ENCODE measurements at regions not wholly inside any gene's neighbourhood (a gene's known extent, or its start where the extent isn't known, plus 50 kb on each side); places are given as distances from the start of the nearest gene placed in this dataset.
"Not testable (repeated sequence)": the region's sequence is repeated elsewhere in the genome, so short reads cannot be mapped to it uniquely, and the experiment has no call there.

DNA sequence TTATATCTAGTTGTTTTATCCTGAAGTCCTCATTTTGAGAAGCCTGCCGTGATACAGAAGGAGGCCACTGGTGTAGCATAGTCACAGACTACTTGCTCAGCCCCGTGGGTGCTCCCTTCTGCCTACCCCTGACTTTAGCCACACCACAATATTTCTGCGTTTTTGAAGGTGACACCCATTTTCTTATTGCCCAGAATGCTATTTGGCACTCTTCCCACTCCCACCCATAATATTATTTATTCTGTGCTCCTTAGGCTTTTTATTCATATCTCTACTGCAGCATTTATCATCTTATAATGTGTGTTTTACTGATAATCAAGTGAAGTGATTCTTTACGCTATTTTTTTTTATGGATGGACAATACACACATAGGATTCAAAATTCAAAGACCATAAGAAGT, 107.3 kb downstream of the OR2B2 start:
- TF ChIP-seq, protein P1, sequence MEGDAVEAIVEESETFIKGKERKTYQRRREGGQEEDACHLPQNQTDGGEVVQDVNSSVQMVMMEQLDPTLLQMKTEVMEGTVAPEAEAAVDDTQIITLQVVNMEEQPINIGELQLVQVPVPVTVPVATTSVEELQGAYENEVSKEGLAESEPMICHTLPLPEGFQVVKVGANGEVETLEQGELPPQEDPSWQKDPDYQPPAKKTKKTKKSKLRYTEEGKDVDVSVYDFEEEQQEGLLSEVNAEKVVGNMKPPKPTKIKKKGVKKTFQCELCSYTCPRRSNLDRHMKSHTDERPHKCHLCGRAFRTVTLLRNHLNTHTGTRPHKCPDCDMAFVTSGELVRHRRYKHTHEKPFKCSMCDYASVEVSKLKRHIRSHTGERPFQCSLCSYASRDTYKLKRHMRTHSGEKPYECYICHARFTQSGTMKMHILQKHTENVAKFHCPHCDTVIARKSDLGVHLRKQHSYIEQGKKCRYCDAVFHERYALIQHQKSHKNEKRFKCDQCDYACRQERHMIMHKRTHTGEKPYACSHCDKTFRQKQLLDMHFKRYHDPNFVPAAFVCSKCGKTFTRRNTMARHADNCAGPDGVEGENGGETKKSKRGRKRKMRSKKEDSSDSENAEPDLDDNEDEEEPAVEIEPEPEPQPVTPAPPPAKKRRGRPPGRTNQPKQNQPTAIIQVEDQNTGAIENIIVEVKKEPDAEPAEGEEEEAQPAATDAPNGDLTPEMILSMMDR (IDR thresholded peaks at IDR 0.05; ENCODE audit: low read depth, low read length, missing control alignments) = no peak
- DNase-seq (ENCODE audit: extremely low read depth, low read depth) = no peak
- no peak overlapping the region for H3K4me3 ChIP-seq (replicated peaks; ENCODE audit: low read depth, low read length)

- no peak overlapping the region for H3K4me3 ChIP-seq (replicated peaks; ENCODE audit: low read depth, low read length)
- TF ChIP-seq, protein P1 (IDR thresholded peaks at IDR 0.05; ENCODE audit: low read depth, low read length, missing control alignments) = no peak
- no peak for DNase-seq (ENCODE audit: extremely low read depth, low read depth)
Measured at GRCh38 chr6:27800731-27801373, 111.3 kb downstream of the OR2B2 start.

DNA sequence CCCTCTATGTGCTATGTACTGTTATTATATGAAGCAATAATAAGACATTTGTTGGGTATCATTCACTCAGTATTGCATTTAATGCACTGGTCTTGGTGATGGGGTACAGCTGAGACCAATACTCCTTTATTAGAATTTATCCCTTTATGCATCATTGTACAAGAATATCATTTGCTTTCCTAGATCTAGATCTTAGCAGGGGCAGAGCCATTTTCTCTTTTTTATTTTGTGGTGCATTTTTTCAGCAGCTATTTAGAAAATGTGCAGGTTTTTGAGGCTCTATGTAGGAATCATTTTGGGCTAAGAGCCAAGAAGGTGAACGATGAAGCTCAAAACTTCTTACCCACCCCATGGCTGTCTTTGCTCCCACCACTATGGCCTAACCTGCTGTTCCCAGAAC, 114.2 kb downstream of the OR2B2 start:
- TF ChIP-seq, protein P1 (IDR thresholded peaks at IDR 0.05; ENCODE audit: low read depth, low read length, missing control alignments) = no peak
- DNase-seq (ENCODE audit: extremely low read depth, low read depth) = no peak
- H3K4me3 ChIP-seq (replicated peaks; ENCODE audit: low read depth, low read length) = no peak overlapping the region

GRCh38 chr6:27796736-27797481, 115.3 kb downstream of the OR2B2 start:
- not testable (repeated sequence) for DNase-seq (ENCODE audit: extremely low read depth, low read depth); H3K4me3 ChIP-seq (replicated peaks; ENCODE audit: low read depth, low read length)

- no peak overlapping the region for H3K4me3 ChIP-seq (replicated peaks; ENCODE audit: low read depth, low read length)
- TF ChIP-seq, protein P1 (IDR thresholded peaks at IDR 0.05; ENCODE audit: low read depth, low read length, missing control alignments) = peak; percentile 71
- peak; percentile 97 for DNase-seq (ENCODE audit: extremely low read depth, low read depth)
Measured at GRCh38 chr6:27795697-27796494, 116.3 kb downstream of the OR2B2 start.

DNA sequence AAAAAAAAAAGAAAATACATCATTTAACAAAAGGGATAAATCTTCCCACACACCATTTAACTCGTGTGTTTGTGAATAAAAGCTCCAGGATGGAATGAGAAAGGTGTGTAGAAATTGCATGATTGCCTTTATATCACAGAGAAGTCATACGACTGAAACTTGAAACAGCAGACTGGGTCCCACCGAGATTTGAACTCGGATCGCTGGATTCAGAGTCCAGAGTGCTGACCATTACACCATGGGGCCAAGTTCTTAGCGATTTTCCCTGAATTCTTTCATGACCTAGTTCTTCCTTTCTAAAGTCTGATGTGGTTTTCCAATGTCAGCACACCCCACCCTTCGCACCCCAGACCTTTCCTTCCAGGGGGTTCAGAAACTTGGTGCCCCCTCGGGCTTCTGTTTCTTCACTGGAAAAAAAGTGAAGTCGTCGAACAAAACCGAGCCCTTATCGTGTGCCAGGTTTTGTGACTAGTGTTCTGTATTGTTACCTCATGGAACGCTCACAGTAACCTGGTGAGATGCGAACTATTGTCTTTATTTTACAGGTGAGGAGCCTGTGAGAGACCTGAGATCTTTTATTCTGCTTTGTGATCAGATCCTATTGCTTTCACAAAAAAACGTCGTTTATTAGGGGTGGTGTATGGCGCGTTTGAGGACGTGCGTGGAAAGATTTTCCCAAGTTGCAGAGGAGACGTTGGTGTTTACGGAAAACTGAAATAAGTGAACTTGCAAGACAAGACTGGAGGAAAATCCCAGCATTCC, 120.8 kb downstream of the OR2B2 start:
- TF ChIP-seq, protein P1 (IDR thresholded peaks at IDR 0.05; ENCODE audit: low read depth, low read length, missing control alignments) = no peak
- H3K4me3 ChIP-seq (replicated peaks; ENCODE audit: low read depth, low read length) = peak overlapping the region; percentile 56
- peak; percentile 80 for DNase-seq (ENCODE audit: extremely low read depth, low read depth)

GRCh38 chr6:27788376-27788775, 123.8 kb downstream of the OR2B2 start:
- not testable (repeated sequence) for H3K4me3 ChIP-seq (replicated peaks; ENCODE audit: low read depth, low read length); DNase-seq (ENCODE audit: extremely low read depth, low read depth)

Data from HFF-Myc (cell line).